Osteoblast (primary cell): ENCODE measurements at regions not wholly inside any gene's neighbourhood (a gene's known extent, or its start where the extent isn't known, plus 50 kb on each side); places are given as distances from the start of the nearest gene placed in this dataset.

Experiments used
- DNase-seq: peaks from one replicate; pipeline ENCODE4 v3.0.0; 2011; ENCODE audit warnings: low spot score, mixed read lengths; ENCODE audit not compliant: insufficient read length; ENCODE audit errors: missing footprints
- H2AFZ ChIP-seq: 2 replicates; pipeline ENCODE4 v1.6.0; 2011; ENCODE audit warnings: mild to moderate bottlenecking, low read length
- H3K27ac ChIP-seq: 2 replicates; pipeline ENCODE4 v1.5.1; 2011; ENCODE audit warnings: mild to moderate bottlenecking, low read depth, low read length, moderate library complexity
- H3K27me3 ChIP-seq: 2 replicates; pipeline ENCODE4 v1.6.0; 2012; ENCODE audit warnings: mild to moderate bottlenecking, control low read depth, inconsistent platforms, low read length, moderate library complexity; ENCODE audit not compliant: insufficient read depth
- H3K36me3 ChIP-seq: 2 replicates; pipeline ENCODE4 v1.5.1; 2011; ENCODE audit warnings: mild to moderate bottlenecking, low read length, control low read depth, moderate library complexity; ENCODE audit not compliant: insufficient read depth
- H3K4me1 ChIP-seq: 2 replicates; pipeline ENCODE4 v1.5.1; 2011; ENCODE audit warnings: mild to moderate bottlenecking, low read length, control low read depth, moderate library complexity; ENCODE audit not compliant: insufficient read depth
- H3K4me2 ChIP-seq: 2 replicates; pipeline ENCODE4 v1.6.0; 2011; ENCODE audit warnings: mild to moderate bottlenecking, low read length; ENCODE audit not compliant: insufficient read depth
- H3K4me3 ChIP-seq: fragments of 200-600 bp; sonication (generic); 3 replicates; pipeline ENCODE4 v1.5.1; 2012; ENCODE audit warnings: mild to moderate bottlenecking, low read length, inconsistent platforms; ENCODE audit not compliant: insufficient read depth
- H3K79me2 ChIP-seq: 2 replicates; pipeline ENCODE4 v1.6.0; 2012; ENCODE audit warnings: mild to moderate bottlenecking, low read length, control low read depth, inconsistent platforms; ENCODE audit not compliant: insufficient read depth
- H3K9me3 ChIP-seq: 2 replicates; pipeline ENCODE4 v1.5.1; 2011; ENCODE audit warnings: low read depth, low read length, control low read depth
- H4K20me1 ChIP-seq: 2 replicates; pipeline ENCODE4 v1.6.0; 2012; ENCODE audit warnings: mild to moderate bottlenecking, low read length, control low read depth; ENCODE audit not compliant: insufficient read depth
- TF ChIP-seq, protein P1 (sequence below): IDR thresholded peaks from 2 replicates; pipeline ENCODE4 v1.5.1; 2011; ENCODE audit warnings: mild to moderate bottlenecking, low read depth, low read length, moderate library complexity; ENCODE audit errors: extremely low read depth

DNA sequence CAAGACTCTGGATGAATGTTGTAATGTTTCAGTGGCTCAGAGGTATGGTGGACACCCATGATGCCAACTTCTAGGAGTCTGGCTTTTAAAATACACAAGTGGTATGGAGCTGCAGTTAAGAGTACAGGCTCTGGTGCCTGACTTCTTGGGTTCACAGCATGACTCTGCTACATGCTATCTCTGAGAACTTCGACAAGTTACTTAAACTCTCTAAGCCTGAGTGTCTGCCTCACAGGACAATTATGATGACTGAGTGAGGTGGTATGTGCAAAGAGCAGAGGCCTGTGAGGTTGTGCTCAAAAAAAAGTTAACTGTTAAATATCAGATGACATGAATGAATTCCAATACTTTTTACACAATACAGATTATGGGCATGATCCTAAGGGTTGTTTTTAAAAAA lies 90.9 kb upstream of the SRD5A3 start:
- Histone ChIP-seq H3K4me3 (no peak overlapping the region), H3K79me2 (no peaks in the 10 kb centered on the region), H3K4me2 (no peak overlapping the region), H4K20me1 (no peaks in the 10 kb centered on the region), H3K4me1 (no peaks in the 10 kb centered on the region), H3K36me3 (no peaks in the 10 kb centered on the region), H3K27ac (no peak overlapping the region), H3K9me3 (no peaks in the 10 kb centered on the region), H2AFZ (no peak overlapping the region), H3K27me3 (peaks cover 2% of the 10 kb centered on the region)
- DNase-seq = no peak
- TF ChIP-seq, protein P1, sequence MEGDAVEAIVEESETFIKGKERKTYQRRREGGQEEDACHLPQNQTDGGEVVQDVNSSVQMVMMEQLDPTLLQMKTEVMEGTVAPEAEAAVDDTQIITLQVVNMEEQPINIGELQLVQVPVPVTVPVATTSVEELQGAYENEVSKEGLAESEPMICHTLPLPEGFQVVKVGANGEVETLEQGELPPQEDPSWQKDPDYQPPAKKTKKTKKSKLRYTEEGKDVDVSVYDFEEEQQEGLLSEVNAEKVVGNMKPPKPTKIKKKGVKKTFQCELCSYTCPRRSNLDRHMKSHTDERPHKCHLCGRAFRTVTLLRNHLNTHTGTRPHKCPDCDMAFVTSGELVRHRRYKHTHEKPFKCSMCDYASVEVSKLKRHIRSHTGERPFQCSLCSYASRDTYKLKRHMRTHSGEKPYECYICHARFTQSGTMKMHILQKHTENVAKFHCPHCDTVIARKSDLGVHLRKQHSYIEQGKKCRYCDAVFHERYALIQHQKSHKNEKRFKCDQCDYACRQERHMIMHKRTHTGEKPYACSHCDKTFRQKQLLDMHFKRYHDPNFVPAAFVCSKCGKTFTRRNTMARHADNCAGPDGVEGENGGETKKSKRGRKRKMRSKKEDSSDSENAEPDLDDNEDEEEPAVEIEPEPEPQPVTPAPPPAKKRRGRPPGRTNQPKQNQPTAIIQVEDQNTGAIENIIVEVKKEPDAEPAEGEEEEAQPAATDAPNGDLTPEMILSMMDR = no peak

DNA sequence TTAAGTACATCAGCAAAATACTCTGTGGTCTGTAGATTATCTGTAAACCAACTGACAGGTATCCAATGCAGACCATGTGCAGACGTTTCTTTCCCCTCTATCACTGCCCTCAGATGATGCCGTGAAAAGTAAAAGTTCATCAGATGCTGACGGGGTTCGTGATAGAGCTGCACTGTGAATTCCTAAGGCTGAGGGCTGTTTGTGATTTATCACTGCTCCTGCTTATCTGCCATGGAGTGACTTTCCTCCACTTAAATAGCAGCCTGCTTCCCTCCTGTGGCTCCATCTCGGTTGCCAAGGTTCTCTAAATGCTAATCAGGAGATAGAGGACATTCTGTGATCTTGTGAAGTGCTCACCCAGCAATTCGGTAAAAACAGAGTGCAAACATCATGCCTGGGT lies 89.3 kb upstream of the SRD5A3 start:
- peaks cover 2% of the 10 kb centered on the region for H3K27me3 ChIP-seq
- TF ChIP-seq, protein P1 = no peak
- no peak overlapping the region for H2AFZ ChIP-seq
- no peak for DNase-seq
- no peaks in the 10 kb centered on the region for H4K20me1 ChIP-seq
- no peaks in the 10 kb centered on the region for H3K4me1 ChIP-seq
- H3K9me3 ChIP-seq = no peaks in the 10 kb centered on the region
- H3K79me2 ChIP-seq = no peaks in the 10 kb centered on the region
- H3K4me3 ChIP-seq = no peak overlapping the region
- H3K27ac ChIP-seq = no peak overlapping the region
- no peak overlapping the region for H3K4me2 ChIP-seq
- no peaks in the 10 kb centered on the region for H3K36me3 ChIP-seq

DNA sequence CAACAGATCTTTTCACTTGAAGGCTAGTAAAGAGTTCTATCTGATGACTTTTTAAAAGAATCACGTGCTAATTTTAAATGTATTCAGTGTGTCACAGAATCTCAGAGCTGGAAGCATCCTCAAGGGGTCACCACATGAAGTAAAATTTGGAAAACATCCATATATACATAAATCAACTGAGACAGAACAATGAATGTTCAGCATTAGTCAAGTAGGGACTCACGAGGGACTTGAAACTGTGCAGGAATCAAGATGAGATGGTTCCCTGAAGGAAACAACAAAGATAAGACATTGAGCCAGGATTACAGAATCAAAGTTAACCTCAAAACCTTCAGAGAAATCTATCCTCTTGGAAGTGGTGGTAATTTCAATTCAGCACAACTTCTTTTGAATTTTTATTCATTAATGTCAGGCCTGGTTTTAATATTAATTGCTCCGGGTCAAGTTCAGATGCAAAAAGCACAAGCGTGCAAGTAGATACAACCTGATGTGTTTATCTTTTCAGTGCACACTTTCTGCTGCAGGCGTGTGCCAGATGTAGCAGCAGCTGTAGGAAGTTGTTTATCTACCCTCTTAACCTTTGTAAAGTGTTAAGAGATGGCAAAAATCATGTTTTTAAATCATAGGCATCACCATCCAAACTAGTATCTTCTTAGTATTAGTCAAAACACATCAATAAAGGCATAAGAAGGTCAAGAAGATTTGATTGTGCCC lies 87.7 kb upstream of the SRD5A3 start:
- Histone ChIP-seq H3K9me3 (no peaks in the 10 kb centered on the region), H3K4me2 (no peak overlapping the region), H2AFZ (no peak overlapping the region), H3K27ac (no peak overlapping the region), H4K20me1 (no peaks in the 10 kb centered on the region), H3K27me3 (no peaks in the 10 kb centered on the region), H3K4me3 (no peak overlapping the region), H3K4me1 (no peaks in the 10 kb centered on the region), H3K79me2 (no peaks in the 10 kb centered on the region), H3K36me3 (no peaks in the 10 kb centered on the region)
- DNase-seq = no peak
- TF ChIP-seq, protein P1 = no peak

GRCh38 chr4:55259294-55259693 lies 86.7 kb upstream of the SRD5A3 start:
- Histone ChIP-seq H3K79me2 (no peaks in the 10 kb centered on the region), H4K20me1 (no peaks in the 10 kb centered on the region), H3K36me3 (no peaks in the 10 kb centered on the region), H3K4me3 (no peak overlapping the region), H2AFZ (no peak overlapping the region), H3K27me3 (no peaks in the 10 kb centered on the region), H3K9me3 (no peaks in the 10 kb centered on the region), H3K4me2 (no peak overlapping the region), H3K27ac (no peak overlapping the region), H3K4me1 (no peaks in the 10 kb centered on the region)
- TF ChIP-seq, protein P1 = no peak
- DNase-seq = no peak
